GM12878 (cell line): ENCODE measurements at regions not wholly inside any gene's neighbourhood (a gene's known extent, or its start where the extent isn't known, plus 50 kb on each side); places are given as distances from the start of the nearest gene placed in this dataset.

Source experiments
- ATAC-seq: fragments of 200-7000 bp; cut with Tn5 transposase; 3 replicates; pipeline ENCODE4 v1.9.1; 2020; ENCODE audit warnings: mild to moderate bottlenecking, moderate library complexity
- BruUV-seq: library from RNA; stranded (reverse); fragments of 400-500 nt; replicated peaks from 2 replicates; lab custom pipeline; 2021; lab: Mats Ljungman, UMichigan
- CTCF ChIA-PET: fragments of 300-600 bp; sonication (Branson Sonifier 250); formaldehyde crosslinking; extraction: SDS; loops from one replicate; lab custom pipeline; 2021; ENCODE audit warnings: inconsistent platforms; lab: Yijun Ruan, JAX
- POLR2A ChIA-PET: fragments of 350-600 bp; formaldehyde crosslinking; extraction: SDS; loops from one replicate; lab custom pipeline; 2021; ENCODE audit warnings: inconsistent platforms; lab: Charles Lee
- RAD21 ChIA-PET: fragments of 300-600 bp; sonication (Branson Sonifier 250); formaldehyde crosslinking; loops from one replicate; lab custom pipeline; 2023; ENCODE audit warnings: antibody characterized with exemption; ENCODE audit not compliant: unreplicated experiment; lab: Charles Lee
- SMC1A ChIA-PET: fragments of 300-600 bp; sonication (Branson Sonifier 250); formaldehyde crosslinking; loops from one replicate; lab custom pipeline; 2023; ENCODE audit not compliant: unreplicated experiment, uncharacterized antibody; lab: Charles Lee
- DNase-seq: peaks from one replicate; pipeline ENCODE4 v3.0.0-alpha.2; 2011; ENCODE audit warnings: low read depth, low spot score
- FAIRE-seq: peaks from 3 replicates; lab custom pipeline; 2011; peaks lifted over from hg19 to GRCh38; lab: Jason Lieb, UNC
- H2AFZ ChIP-seq: 2 replicates; pipeline ENCODE4 v1.6.0; 2011; ENCODE audit warnings: low read depth, low read length, control low read depth; ENCODE audit not compliant: control insufficient read depth
- H3K27ac ChIP-seq: 2 replicates; pipeline ENCODE4 v1.5.1; 2011; ENCODE audit warnings: control low read depth; ENCODE audit not compliant: control insufficient read depth, insufficient read depth
- H3K27me3 ChIP-seq, 2 experiments: replicated peaks in 1 of 2; 2 replicates each; pipeline versions ENCODE4 v1.6.0 to v1.6.1; 2011; ENCODE audit warnings: low read length in 1 of 2; ENCODE audit not compliant: control insufficient read depth in 2 of 2, insufficient read depth in 2 of 2
- H3K36me3 ChIP-seq, 2 experiments: 2 replicates each; pipeline ENCODE4 v1.5.1; 2011; ENCODE audit warnings: low read length in 1 of 2; ENCODE audit not compliant: control insufficient read depth in 2 of 2, insufficient read depth in 2 of 2
- H3K4me1 ChIP-seq: 2 replicates; pipeline ENCODE4 v1.6.1; 2011; ENCODE audit warnings: mild to moderate bottlenecking, low read length, moderate library complexity, mixed read lengths; ENCODE audit not compliant: control insufficient read depth, insufficient read depth
- H3K4me2 ChIP-seq: 2 replicates; pipeline ENCODE4 v1.6.0; 2011; ENCODE audit warnings: control low read depth; ENCODE audit not compliant: control insufficient read depth, insufficient read depth
- H3K4me3 ChIP-seq: fragments of 200-600 bp; sonication (generic); 2 replicates; pipeline ENCODE4 v1.5.1; 2016
- H3K79me2 ChIP-seq: 2 replicates; pipeline ENCODE4 v1.6.0; 2011; ENCODE audit warnings: low read length; ENCODE audit not compliant: control insufficient read depth, insufficient read depth
- H3K9ac ChIP-seq: 2 replicates; pipeline ENCODE4 v1.8.0; 2011; ENCODE audit warnings: low read length, control low read depth, mixed read lengths; ENCODE audit not compliant: control insufficient read depth, insufficient read depth
- H3K9me3 ChIP-seq: replicated peaks from 3 replicates; pipeline ENCODE4 v1.5.1; 2011; ENCODE audit warnings: mild to moderate bottlenecking, low read length; ENCODE audit not compliant: control insufficient read depth, insufficient read depth
- H4K20me1 ChIP-seq: 2 replicates; pipeline ENCODE4 v1.6.0; 2011; ENCODE audit not compliant: control insufficient read depth, insufficient read depth
- BCL11A ChIP-seq: IDR thresholded peaks from 2 replicates; pipeline ENCODE4 v1.6.1; 2011; ENCODE audit warnings: low read depth, low read length
- BHLHE40 ChIP-seq, 2 experiments: fragments of 450-650 bp in 1 of 2; IDR thresholded peaks; 2 replicates each; pipeline ENCODE4 v1.6.1; 2011 to 2017; ENCODE audit warnings: low read depth in 2 of 2, borderline replicate concordance in 1 of 2, improper control_type of control experiment in 1 of 2, low read length in 1 of 2, mild to moderate bottlenecking in 1 of 2
- CBX3 ChIP-seq: fragments of 200-600 bp; sonication (generic); IDR thresholded peaks from 2 replicates; pipeline ENCODE4 v1.6.1; 2016; ENCODE audit warnings: low read depth, borderline replicate concordance
- DPF2 ChIP-seq: fragments of 450-650 bp; IDR thresholded peaks from 2 replicates; pipeline ENCODE4 v1.6.1; 2017; ENCODE audit warnings: mild to moderate bottlenecking
- FOS ChIP-seq: IDR thresholded peaks from 3 replicates; pipeline ENCODE4 v1.6.1; 2011; ENCODE audit warnings: borderline replicate concordance; ENCODE audit not compliant: insufficient read length; ENCODE audit errors: extremely low read depth
- MEF2A ChIP-seq: IDR thresholded peaks from 2 replicates; pipeline ENCODE4 v1.6.1; 2011; ENCODE audit warnings: low read depth, mild to moderate bottlenecking, low read length, moderate library complexity; ENCODE audit not compliant: insufficient read depth
- MTA2 ChIP-seq: fragments of 450-650 bp; IDR thresholded peaks from 2 replicates; pipeline ENCODE4 v1.6.1; 2016; ENCODE audit warnings: low read depth, mild to moderate bottlenecking, moderate library complexity
- MYB ChIP-seq: fragments of 150-350 bp; IDR thresholded peaks from 2 replicates; pipeline ENCODE4 v1.6.1; 2014; ENCODE audit warnings: mild to moderate bottlenecking, low read depth, low read length, borderline replicate concordance
- RAD51 ChIP-seq: fragments of 450-650 bp; IDR thresholded peaks from 2 replicates; pipeline ENCODE4 v1.6.1; 2016; ENCODE audit warnings: moderate library complexity, mild to moderate bottlenecking, inconsistent platforms
- ZNF217 ChIP-seq: fragments of 450-650 bp; IDR thresholded peaks from 2 replicates; pipeline ENCODE4 v1.6.1; 2017; ENCODE audit warnings: antibody characterized with exemption, mild to moderate bottlenecking
- ZNF687 ChIP-seq: fragments of 450-650 bp; IDR thresholded peaks from 2 replicates; pipeline ENCODE4 v1.6.1; 2017; ENCODE audit warnings: mild to moderate bottlenecking, moderate library complexity
- WGBS: methylation state at CpG from one replicate; pipeline ENCODE4 v1.1.6; 2016; ENCODE audit warnings: low lambda C conversion rate; ENCODE audit not compliant: insufficient replicate concordance, insufficient coverage; ENCODE audit errors: missing lambda C conversion rate; 5-methylcytosine and 5-hydroxymethylcytosine counted together
- in situ Hi-C: fragments of 300-500 bp; cut with MboI; formaldehyde crosslinking; loops from 9 replicates; pipeline ENCODE4 v1.14.3; 2018; ENCODE audit warnings: mixed read lengths
- intact Hi-C: fragments of 100-400 bp; cut with micrococcal nuclease; formaldehyde crosslinking; loops from one replicate; pipeline ENCODE4 v1.14.2; 2022; ENCODE audit not compliant: unreplicated experiment
- TF ChIP-seq, protein P1 (sequence below): fragments of 450-650 bp; IDR thresholded peaks from 2 replicates; pipeline ENCODE4 v1.6.1; 2016; ENCODE audit warnings: mild to moderate bottlenecking, moderate library complexity, borderline replicate concordance

DNA sequence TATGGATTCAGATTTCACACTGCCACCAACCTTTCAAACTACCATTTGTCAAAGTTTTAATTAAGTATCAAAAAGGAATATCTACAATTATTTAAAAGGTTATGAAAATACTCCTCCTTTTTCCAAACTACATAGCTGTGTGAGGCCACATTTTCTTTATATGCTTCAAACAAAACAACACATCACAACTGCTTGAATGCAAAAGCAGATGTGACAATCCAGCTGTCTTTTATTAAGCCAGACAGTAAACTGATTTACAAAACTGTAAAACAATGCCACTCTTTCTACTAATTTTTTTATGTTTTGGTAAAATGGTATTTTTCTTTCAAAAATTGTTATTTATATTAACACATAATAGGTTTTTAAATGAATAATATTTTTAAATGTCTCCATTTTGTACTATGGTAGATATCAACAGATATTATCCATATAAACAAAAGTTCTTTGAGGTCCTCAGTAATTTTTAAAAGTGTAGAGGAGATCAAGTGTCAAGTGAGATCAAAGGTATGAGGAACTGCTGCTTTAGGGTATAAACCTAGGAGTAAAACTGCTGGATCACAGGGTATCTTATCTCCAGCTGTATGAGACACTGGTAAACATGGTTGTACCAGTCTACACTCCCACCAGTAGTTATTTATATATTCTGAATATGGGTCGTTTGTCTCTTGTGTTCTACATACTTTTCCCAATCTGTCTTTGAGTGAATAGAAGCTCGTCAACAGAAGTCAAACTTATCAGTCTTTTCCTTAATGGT, 68.8 kb upstream of the SERTAD2 start (continued):
- TF ChIP-seq, protein P1, sequence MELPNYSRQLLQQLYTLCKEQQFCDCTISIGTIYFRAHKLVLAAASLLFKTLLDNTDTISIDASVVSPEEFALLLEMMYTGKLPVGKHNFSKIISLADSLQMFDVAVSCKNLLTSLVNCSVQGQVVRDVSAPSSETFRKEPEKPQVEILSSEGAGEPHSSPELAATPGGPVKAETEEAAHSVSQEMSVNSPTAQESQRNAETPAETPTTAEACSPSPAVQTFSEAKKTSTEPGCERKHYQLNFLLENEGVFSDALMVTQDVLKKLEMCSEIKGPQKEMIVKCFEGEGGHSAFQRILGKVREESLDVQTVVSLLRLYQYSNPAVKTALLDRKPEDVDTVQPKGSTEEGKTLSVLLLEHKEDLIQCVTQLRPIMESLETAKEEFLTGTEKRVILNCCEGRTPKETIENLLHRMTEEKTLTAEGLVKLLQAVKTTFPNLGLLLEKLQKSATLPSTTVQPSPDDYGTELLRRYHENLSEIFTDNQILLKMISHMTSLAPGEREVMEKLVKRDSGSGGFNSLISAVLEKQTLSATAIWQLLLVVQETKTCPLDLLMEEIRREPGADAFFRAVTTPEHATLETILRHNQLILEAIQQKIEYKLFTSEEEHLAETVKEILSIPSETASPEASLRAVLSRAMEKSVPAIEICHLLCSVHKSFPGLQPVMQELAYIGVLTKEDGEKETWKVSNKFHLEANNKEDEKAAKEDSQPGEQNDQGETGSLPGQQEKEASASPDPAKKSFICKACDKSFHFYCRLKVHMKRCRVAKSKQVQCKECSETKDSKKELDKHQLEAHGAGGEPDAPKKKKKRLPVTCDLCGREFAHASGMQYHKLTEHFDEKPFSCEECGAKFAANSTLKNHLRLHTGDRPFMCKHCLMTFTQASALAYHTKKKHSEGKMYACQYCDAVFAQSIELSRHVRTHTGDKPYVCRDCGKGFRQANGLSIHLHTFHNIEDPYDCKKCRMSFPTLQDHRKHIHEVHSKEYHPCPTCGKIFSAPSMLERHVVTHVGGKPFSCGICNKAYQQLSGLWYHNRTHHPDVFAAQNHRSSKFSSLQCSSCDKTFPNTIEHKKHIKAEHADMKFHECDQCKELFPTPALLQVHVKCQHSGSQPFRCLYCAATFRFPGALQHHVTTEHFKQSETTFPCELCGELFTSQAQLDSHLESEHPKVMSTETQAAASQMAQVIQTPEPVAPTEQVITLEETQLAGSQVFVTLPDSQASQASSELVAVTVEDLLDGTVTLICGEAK = no peak
- TF ChIP-seq RAD51 (no peak), CBX3 (no peak)

- no peaks in the 10 kb centered on the region for H3K9me3 ChIP-seq
- FAIRE-seq = peak; percentile 71
- no peaks in the 10 kb centered on the region for H3K27me3 ChIP-seq
- ChIA-PET POLR2A (interaction anchor here (0.5 to 11.0 kb wide), 22 partner anchors 8 to 402 kb away, joined by 3 to 115 read pairs (median 6); partner anchors contain the start of gene SERTAD2), RAD21 (interaction anchor here (0.6 to 11.5 kb wide), 36 partner anchors 8 to 399 kb away, joined by 3 to 216 read pairs (median 5); partner anchors contain the start of gene SERTAD2), CTCF (interaction anchor here (0.7 to 5.0 kb wide), 26 partner anchors 10 to 204 kb away, joined by 3 to 55 read pairs (median 6); partner anchors contain the start of gene SERTAD2), SMC1A (interaction anchor here (0.6 to 35.8 kb wide), 37 partner anchors 9 to 512 kb away, joined by 3 to 945 read pairs (median 6); partner anchors contain the start of genes AFTPH and SERTAD2)
- no peak overlapping the region for H2AFZ ChIP-seq
- peaks cover 52% of the 10 kb centered on the region for H3K79me2 ChIP-seq
- ATAC-seq = peak; percentile 88
- H3K4me3 ChIP-seq = peak overlapping the region; percentile 18
- H3K36me3 ChIP-seq = no peaks in the 10 kb centered on the region
- H3K9ac ChIP-seq = peak overlapping the region; percentile 57
- peak overlapping the region; percentile 82 for H3K4me2 ChIP-seq
- intact Hi-C loops (loop anchor here (1.0 to 2.0 kb wide), 5 partner anchors 21 to 134 kb away; no protein-coding TSS in a partner anchor), in situ Hi-C loops (no loop called here)
- 2% methylated on average over 3 of the region's 3 CpGs for WGBS
- peak overlapping the region; percentile 88 for H3K27ac ChIP-seq
- peaks cover 57% of the 10 kb centered on the region for H3K4me1 ChIP-seq
- no TSS peak for BruUV-seq
- DNase-seq = peak; percentile 89
- no peaks in the 10 kb centered on the region for H4K20me1 ChIP-seq
- peak; percentile 90 for TF ChIP-seq ZNF217
- TF ChIP-seq BCL11A = peak; percentile 100
- peak; percentile 100 for TF ChIP-seq DPF2
- TF ChIP-seq FOS = no peak
- TF ChIP-seq BHLHE40 (IDR thresholded peaks at IDR 0.05; ENCODE audit: borderline replicate concordance in 1 of 2, low read depth in 2 of 2, low read length in 1 of 2) = peak; percentile 24 to 51; a peak in 1 of 4 replicates
- peak; percentile 91 for TF ChIP-seq MEF2A
- peak; percentile 48; the same call in 1 of the 2 replicates for TF ChIP-seq ZNF687
- TF ChIP-seq MYB = no peak
- peak; percentile 100 for TF ChIP-seq MTA2
Measured at GRCh38 chr2:64727013-64727767, 73.5 kb upstream of the SERTAD2 start.
